Smooth muscle cell (in vitro differentiated cells): ENCODE measurements at regions not wholly inside any gene's neighbourhood (a gene's known extent, or its start where the extent isn't known, plus 50 kb on each side); places are given as distances from the start of the nearest gene placed in this dataset.

Experiments used
- DNase-seq: peaks from one replicate; lab custom pipeline; 2025; ENCODE audit not compliant: unreplicated experiment; lab: John Stamatoyannopoulos, UW
- H2AFZ ChIP-seq: fragments of 200-600 bp; sonication (generic); 2 replicates; pipeline ENCODE4 v1.6.0; 2016; ENCODE audit warnings: antibody characterized with exemption, low read depth, mild to moderate bottlenecking
- H3F3A ChIP-seq: fragments of 200-600 bp; sonication (generic); 2 replicates; pipeline ENCODE4 v1.6.0; 2017; ENCODE audit warnings: antibody characterized with exemption, low read depth
- H3K27ac ChIP-seq: fragments of 200-600 bp; sonication (generic); 2 replicates; pipeline ENCODE4 v1.5.1; 2016; ENCODE audit warnings: low read depth, mild to moderate bottlenecking
- H3K27me3 ChIP-seq: fragments of 200-600 bp; sonication (generic); 2 replicates; pipeline ENCODE4 v1.6.1; 2016; ENCODE audit warnings: low read depth, mild to moderate bottlenecking
- H3K36me3 ChIP-seq: fragments of 200-600 bp; sonication (generic); 2 replicates; pipeline ENCODE4 v1.5.1; 2016; ENCODE audit warnings: low read depth
- H3K4me1 ChIP-seq: fragments of 200-600 bp; sonication (generic); 2 replicates; pipeline ENCODE4 v1.5.1; 2016; ENCODE audit warnings: low read depth
- H3K4me2 ChIP-seq: fragments of 200-600 bp; sonication (generic); 2 replicates; pipeline ENCODE4 v1.6.0; 2016; ENCODE audit warnings: mild to moderate bottlenecking
- H3K4me3 ChIP-seq: fragments of 200-600 bp; sonication (generic); 2 replicates; pipeline ENCODE4 v1.5.1; 2016; ENCODE audit warnings: mild to moderate bottlenecking
- H3K79me2 ChIP-seq: fragments of 200-600 bp; sonication (generic); 2 replicates; pipeline ENCODE4 v1.6.0; 2016; ENCODE audit warnings: low read depth, mild to moderate bottlenecking
- H3K9ac ChIP-seq: fragments of 200-600 bp; sonication (generic); 2 replicates; pipeline ENCODE4 v1.6.0; 2016; ENCODE audit warnings: low read depth
- H3K9me3 ChIP-seq: fragments of 200-600 bp; sonication (generic); replicated peaks from 2 replicates; pipeline ENCODE4 v1.5.1; 2016; ENCODE audit warnings: low read depth
- H4K20me1 ChIP-seq: fragments of 200-600 bp; sonication (generic); 2 replicates; pipeline ENCODE4 v1.6.0; 2016; ENCODE audit warnings: low read depth
- WGBS: methylation state at CpG from one replicate; pipeline ENCODE4 v1.1.7; 2016; ENCODE audit warnings: low lambda C conversion rate; 5-methylcytosine and 5-hydroxymethylcytosine counted together
- TF ChIP-seq, protein P1 (sequence below): fragments of 200-600 bp; sonication (generic); IDR thresholded peaks from 2 replicates; pipeline ENCODE4 v1.5.1; 2017; ENCODE audit warnings: borderline replicate concordance, mild to moderate bottlenecking, antibody characterized with exemption; ENCODE audit not compliant: insufficient read depth, poor library complexity, severe bottlenecking

DNA sequence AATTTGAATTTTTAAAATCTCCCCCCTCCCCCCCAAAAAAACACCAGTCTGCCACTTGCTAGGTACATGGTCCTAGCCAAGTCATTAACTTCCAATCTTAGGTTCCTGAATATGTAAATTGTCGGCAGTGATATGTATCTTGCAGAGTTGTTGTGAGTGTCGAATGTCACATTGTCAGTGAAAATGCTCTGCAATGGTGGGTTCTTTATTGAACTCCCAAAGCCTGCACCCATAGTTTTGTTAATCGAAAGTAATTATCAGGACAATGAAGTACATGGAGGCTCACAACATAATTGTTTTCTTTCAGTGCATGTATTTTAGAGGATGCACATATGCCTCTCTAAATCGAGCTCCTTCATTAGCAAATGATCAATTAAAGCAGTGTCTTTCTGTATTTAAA lies 185.6 kb upstream of the S100G start:
- Histone ChIP-seq H2AFZ (no peak overlapping the region), H3K4me3 (no peak overlapping the region), H3K4me2 (no peak overlapping the region), H3K27me3 (no peaks in the 10 kb centered on the region), H3K4me1 (no peaks in the 10 kb centered on the region), H3K36me3 (no peaks in the 10 kb centered on the region), H3K27ac (no peak overlapping the region), H3F3A (no peaks in the 10 kb centered on the region), H3K9ac (no peak overlapping the region), H3K79me2 (no peaks in the 10 kb centered on the region), H3K9me3 (no peaks in the 10 kb centered on the region), H4K20me1 (no peaks in the 10 kb centered on the region)
- DNase-seq, result no peak
- WGBS, result 24% methylated on average over 4 of the region's 4 CpGs
- TF ChIP-seq, protein P1, sequence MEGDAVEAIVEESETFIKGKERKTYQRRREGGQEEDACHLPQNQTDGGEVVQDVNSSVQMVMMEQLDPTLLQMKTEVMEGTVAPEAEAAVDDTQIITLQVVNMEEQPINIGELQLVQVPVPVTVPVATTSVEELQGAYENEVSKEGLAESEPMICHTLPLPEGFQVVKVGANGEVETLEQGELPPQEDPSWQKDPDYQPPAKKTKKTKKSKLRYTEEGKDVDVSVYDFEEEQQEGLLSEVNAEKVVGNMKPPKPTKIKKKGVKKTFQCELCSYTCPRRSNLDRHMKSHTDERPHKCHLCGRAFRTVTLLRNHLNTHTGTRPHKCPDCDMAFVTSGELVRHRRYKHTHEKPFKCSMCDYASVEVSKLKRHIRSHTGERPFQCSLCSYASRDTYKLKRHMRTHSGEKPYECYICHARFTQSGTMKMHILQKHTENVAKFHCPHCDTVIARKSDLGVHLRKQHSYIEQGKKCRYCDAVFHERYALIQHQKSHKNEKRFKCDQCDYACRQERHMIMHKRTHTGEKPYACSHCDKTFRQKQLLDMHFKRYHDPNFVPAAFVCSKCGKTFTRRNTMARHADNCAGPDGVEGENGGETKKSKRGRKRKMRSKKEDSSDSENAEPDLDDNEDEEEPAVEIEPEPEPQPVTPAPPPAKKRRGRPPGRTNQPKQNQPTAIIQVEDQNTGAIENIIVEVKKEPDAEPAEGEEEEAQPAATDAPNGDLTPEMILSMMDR, result no peak

DNA sequence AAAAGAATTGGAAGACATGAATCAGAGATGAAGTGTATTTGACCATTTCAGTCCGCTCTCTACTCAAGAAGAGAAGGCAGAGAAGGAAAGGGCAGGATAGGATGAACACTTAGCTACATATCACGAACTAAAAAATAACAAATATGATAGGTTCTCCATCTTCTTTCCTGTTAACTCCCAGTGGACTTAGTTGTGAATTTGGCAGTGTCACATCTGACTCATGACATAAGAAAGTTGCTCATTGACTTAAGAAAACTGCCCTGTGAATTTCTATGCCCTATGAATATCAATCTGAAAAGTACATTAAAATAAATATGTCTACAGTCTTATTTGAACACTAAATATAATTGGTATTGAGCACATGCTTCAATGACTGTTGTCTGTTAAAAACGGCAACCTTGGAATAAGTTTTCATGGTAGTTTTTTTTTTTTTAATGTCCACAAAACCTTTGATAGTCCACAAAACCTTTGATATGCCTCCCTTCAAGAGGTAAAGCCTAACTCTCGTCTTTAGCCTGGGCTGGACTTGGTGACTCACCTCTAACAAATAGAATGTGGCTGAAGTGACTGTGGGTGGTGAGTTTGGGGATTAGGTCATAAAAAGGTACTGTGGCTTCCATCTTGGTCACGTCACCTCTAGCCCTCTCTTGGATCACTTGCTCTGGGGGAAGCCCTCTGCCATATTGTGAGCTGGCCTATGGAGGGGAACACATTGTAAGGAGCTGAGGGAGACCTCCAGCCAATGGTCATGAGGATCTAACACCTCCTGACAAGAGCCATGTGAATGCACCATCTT lies 184.7 kb upstream of the S100G start:
- Histone ChIP-seq H3K9me3 (no peaks in the 10 kb centered on the region), H3K9ac (no peak overlapping the region), H3K27ac (no peak overlapping the region), H2AFZ (no peak overlapping the region), H3K79me2 (no peaks in the 10 kb centered on the region), H3K27me3 (no peaks in the 10 kb centered on the region), H3K36me3 (no peaks in the 10 kb centered on the region), H3F3A (no peaks in the 10 kb centered on the region), H3K4me1 (no peaks in the 10 kb centered on the region), H4K20me1 (no peaks in the 10 kb centered on the region), H3K4me2 (no peak overlapping the region), H3K4me3 (no peak overlapping the region)
- TF ChIP-seq, protein P1, result no peak
- DNase-seq, result no peak
- WGBS, result 86% methylated on average over 5 of the region's 5 CpGs

DNA sequence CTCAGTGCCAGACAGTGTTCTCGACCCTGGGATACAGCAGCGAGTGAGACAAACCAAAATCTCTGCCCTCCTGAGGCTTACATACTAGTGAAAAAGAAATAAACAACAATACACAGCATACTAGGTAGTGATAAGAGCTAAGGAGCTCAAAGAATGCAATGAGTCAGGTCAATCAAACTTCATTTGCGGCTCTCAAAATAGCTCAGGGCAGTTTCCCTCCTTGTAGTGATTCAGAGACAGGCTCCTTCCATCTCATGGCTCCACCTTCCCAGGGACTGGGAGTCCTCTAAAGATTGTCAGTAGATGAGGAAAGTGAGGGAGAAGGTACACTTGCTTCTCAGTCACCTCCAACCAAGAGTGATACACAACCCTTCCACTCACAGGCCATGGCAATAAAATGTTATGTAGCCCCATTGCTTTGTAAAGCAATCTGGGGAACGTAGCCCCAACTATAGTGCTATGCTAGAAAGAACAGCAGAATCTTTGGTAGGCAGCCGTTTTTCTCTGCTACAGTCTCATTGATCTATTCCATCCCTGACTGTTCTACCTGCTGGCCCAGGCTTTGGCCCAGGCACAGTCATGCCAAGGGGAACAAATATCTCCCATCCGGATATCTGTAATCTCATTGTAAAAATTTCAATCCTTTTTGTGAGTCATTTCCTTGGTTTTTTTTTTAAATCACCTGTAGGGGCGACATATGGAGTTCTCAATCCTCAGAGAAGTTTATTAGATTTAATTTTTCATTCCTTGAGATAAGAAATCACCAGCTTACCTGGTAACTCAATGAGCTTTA lies 183.1 kb upstream of the S100G start:
- TF ChIP-seq, protein P1, result no peak

More for the DNA sequence above, 183.1 kb upstream of the S100G start:
- Histone ChIP-seq H3K9ac (no peak overlapping the region), H3F3A (no peaks in the 10 kb centered on the region), H3K4me1 (no peaks in the 10 kb centered on the region), H3K4me3 (no peak overlapping the region), H3K36me3 (no peaks in the 10 kb centered on the region), H2AFZ (no peak overlapping the region), H3K79me2 (no peaks in the 10 kb centered on the region), H3K4me2 (no peak overlapping the region), H3K27ac (no peak overlapping the region), H3K9me3 (no peaks in the 10 kb centered on the region), H3K27me3 (no peaks in the 10 kb centered on the region), H4K20me1 (no peaks in the 10 kb centered on the region)
- no peak for DNase-seq
- WGBS, result 55% methylated on average over 7 of the region's 7 CpGs
